ENCODE measurements at regions not wholly inside any gene's neighbourhood (a gene's known extent, or its start where the extent isn't known, plus 50 kb on each side); places are given as distances from the start of the nearest gene placed in this dataset.
"Not testable (repeated sequence)": the region's sequence is repeated elsewhere in the genome, so short reads cannot be mapped to it uniquely, and the experiment has no call there.

DNA sequence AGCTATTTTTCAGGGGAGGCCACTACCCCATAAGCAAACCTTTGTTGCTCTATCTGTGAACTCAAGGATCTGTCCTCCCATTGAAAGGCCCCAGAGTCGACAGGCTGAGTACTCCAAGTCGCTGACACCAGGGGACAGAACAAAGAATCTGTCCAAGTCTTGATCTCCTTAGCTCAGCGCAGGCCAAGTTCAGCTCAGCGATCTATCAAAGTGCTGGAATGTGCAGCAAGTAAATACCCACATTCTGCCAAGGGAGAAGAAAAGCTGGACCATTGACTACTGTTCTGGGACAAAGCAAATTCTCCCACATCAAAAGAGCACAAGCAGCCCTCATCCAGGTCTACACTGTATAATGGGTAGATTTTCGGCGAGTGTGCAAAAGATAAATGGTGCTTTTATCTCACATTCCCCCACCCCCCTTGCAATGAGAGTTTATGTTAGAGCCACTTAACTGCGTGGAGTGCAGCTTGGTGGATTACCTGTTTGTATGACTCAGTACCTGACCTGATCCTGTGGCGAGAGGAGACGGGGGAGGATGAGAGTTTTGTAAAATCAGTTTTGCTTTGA, 391.7 kb upstream of the SGCG start:
- no peak for TF ChIP-seq CTCF (IDR thresholded peaks at IDR 0.05; ENCODE audit: borderline replicate concordance, insufficient read depth, low read depth, low read length)
- H3K4me3 ChIP-seq (ENCODE audit: low read depth, low read length) = no peak overlapping the region

DNA sequence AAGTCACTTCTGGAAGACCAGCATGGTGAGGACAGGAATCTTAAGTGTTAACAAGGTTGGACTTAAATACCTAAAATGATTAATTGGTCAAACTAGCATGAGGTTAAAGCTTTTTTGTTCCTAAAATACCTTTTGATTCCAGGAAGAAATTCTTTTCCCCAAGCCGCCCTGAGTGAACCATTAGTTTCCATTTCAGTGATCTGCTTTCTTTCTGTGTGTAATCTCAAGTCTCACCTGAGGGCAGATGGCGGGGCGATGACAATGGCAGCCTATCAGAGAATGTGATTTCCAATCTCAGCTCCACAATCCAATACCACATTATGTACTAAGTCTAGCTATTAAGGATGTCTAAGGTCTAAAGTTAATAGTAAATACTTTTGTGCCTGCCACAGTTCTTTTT, 390.9 kb upstream of the SGCG start:
- no peak for TF ChIP-seq CTCF (IDR thresholded peaks at IDR 0.05; ENCODE audit: borderline replicate concordance, insufficient read depth, low read depth, low read length)
- H3K4me3 ChIP-seq (ENCODE audit: low read depth, low read length) = no peak overlapping the region

GRCh38 chr13:22793598-22794134, 387.1 kb upstream of the SGCG start:
- no peak for TF ChIP-seq CTCF (IDR thresholded peaks at IDR 0.05; ENCODE audit: borderline replicate concordance, insufficient read depth, low read depth, low read length)
- no peak overlapping the region for H3K4me3 ChIP-seq (ENCODE audit: low read depth, low read length)

GRCh38 chr13:22800526-22801401, 380.0 kb upstream of the SGCG start:
- no peak for TF ChIP-seq CTCF (IDR thresholded peaks at IDR 0.05; ENCODE audit: borderline replicate concordance, insufficient read depth, low read depth, low read length)
- H3K4me3 ChIP-seq (ENCODE audit: low read depth, low read length) = no peak overlapping the region

DNA sequence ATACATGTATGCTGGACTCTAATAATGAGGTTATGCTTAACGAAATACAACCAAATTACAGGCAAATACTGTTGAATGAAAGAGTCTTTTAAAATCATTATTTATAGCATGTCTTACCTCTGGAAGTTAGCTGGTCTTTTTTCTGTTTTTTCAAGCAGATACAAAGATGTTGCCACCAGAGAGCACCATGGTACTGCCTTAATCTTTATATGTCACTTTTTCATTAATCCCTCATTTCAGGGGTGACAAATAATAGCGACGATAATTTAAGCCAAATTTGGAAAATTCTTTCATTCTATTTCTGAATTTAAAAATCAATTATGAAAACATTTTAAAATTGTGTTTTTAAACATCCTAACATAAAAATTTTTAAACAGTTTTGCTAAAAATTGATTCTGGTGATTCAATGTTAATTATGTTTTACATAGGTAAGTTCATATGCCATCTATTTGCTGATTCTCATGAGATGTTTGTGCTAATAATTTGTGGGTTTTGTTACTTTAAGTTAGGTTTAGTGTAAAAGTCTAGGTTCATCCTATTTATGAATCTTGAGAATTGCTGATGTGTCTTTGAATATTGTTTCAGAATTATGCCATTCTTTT, 379.3 kb upstream of the SGCG start:
- no peak overlapping the region for H3K4me3 ChIP-seq (ENCODE audit: low read depth, low read length)
- no peak for TF ChIP-seq CTCF (IDR thresholded peaks at IDR 0.05; ENCODE audit: borderline replicate concordance, insufficient read depth, low read depth, low read length)

DNA sequence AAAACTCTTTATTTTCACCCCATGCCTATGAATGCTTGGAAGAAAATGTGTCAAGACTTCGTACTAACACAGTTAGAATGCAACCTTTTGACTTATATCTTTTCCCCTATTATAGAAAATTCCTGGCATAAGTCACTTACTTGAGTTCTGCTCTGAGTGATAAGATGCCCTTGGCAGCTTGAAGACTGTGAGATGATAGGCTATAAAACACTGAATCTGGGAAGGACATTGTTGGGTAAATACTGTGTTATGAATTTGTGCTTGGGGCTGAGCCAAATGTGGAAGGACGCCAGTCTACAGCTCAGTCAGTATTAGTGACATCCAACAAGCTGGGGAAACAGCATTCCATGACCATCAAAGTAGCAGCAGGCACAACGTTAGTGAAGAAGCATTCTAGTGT, 368.0 kb upstream of the SGCG start:
- no peak overlapping the region for H3K4me3 ChIP-seq (ENCODE audit: low read depth, low read length)
- no peak for TF ChIP-seq CTCF (IDR thresholded peaks at IDR 0.05; ENCODE audit: borderline replicate concordance, insufficient read depth, low read depth, low read length)

DNA sequence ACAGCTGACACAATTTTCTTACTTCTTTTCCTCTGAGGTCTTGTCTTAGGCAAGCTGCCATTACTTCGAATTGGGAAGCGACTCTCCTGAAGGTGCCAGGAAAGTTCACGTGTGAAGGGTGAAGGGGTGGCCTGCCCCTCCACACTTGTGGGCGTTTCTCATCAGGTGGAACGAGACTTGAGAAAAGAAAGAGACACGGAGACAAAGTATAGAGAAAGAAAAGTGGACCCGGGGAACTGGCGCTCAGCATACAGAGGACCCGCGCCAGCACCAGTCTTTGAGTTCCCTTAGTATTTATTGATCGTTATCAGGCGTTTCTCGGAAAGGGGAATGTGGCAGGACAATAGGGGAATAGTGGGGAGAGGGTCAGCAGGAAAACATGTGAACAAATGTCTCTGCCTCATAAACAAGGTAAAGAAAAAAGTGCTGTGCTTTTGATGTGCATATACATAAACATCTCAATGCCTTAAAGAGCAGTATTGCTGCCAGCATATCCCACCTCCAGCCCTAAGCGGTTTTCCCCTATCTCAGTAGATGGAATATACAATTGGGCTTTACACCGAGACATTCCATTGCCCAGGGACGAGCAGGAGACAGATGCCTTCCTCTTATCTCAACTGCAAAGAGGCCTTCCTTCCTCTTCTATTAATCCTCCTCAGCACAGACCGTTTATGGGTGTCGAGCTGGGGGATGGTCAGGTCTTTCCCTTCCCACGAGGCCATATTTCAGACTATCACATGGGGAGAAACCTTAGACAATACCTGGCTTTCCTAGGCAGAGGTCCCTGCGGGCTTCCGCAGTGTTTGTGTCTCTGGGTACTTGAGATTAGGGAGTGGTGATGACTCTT, 367.0 kb upstream of the SGCG start:
- not testable (repeated sequence) for H3K4me3 ChIP-seq (ENCODE audit: low read depth, low read length)

GRCh38 chr13:22814433-22814832, 366.3 kb upstream of the SGCG start:
- not testable (repeated sequence) for H3K4me3 ChIP-seq (ENCODE audit: low read depth, low read length)

All from GM12875 (cell line).